K562 (cell line): ENCODE measurements at regions not wholly inside any gene's neighbourhood (a gene's known extent, or its start where the extent isn't known, plus 50 kb on each side); places are given as distances from the start of the nearest gene placed in this dataset.

ENCODE experiments used
- ATAC-seq: fragments of 200-7000 bp; cut with Tn5 transposase; 3 replicates; pipeline ENCODE4 v1.9.1; 2020; ENCODE audit warnings: moderate library complexity
- BruUV-seq: library from RNA; stranded (reverse); fragments of 400-500 nt; replicated peaks from 2 replicates; lab custom pipeline; 2021; lab: Mats Ljungman, UMichigan
- CTCF ChIA-PET: fragments of 300-600 bp; formaldehyde crosslinking; extraction: SDS; loops from one replicate; lab custom pipeline; 2021; ENCODE audit warnings: low intra/inter-chr PET ratio; lab: Yijun Ruan, JAX
- POLR2A ChIA-PET: fragments of 300-600, 350-650 bp; sonication (Branson Sonifier 250); formaldehyde crosslinking; extraction: SDS; loops from one replicate; lab custom pipeline; 2021; ENCODE audit warnings: antibody characterized with exemption, inconsistent platforms; lab: Yijun Ruan, JAX
- DNase-seq, 4 experiments: peaks; one replicate each; pipeline versions ENCODE4 v3.0.0 to v3.0.0-alpha.2; 2011 to 2018; ENCODE audit warnings: low spot score in 3 of 4, mixed read lengths in 3 of 4; ENCODE audit errors: extremely low read depth in 1 of 4
- FAIRE-seq: peaks from 2 replicates; lab custom pipeline; 2011; peaks lifted over from hg19 to GRCh38; lab: Jason Lieb, UNC
- H2AFZ ChIP-seq: 2 replicates; pipeline ENCODE4 v1.6.0; 2011; ENCODE audit warnings: low read depth, low read length, control low read depth, inconsistent platforms
- H3K27ac ChIP-seq: fragments of 200-600 bp; 3 replicates; pipeline ENCODE4 v1.8.0; 2011; ENCODE audit warnings: low read depth, mild to moderate bottlenecking, control low read depth, inconsistent platforms, low read length, moderate library complexity, mixed read lengths; ENCODE audit errors: extremely low read depth
- H3K27me3 ChIP-seq, 2 experiments: fragments of 300-600 bp in 1 of 2; 2 replicates in 1 of 2; 3 replicates in 1 of 2; pipeline versions ENCODE4 v1.6.0 to v1.8.0; 2011; ENCODE audit warnings: inconsistent platforms in 2 of 2, low read length in 2 of 2, mild to moderate bottlenecking in 1 of 2, mixed read lengths in 1 of 2, moderate library complexity in 1 of 2; ENCODE audit not compliant: control insufficient read depth in 2 of 2, insufficient read depth in 2 of 2
- H3K36me3 ChIP-seq: fragments of 300-600 bp; 3 replicates; pipeline ENCODE4 v1.8.0; 2011; ENCODE audit warnings: mild to moderate bottlenecking, low read length, inconsistent platforms; ENCODE audit not compliant: control insufficient read depth, insufficient read depth
- H3K4me1 ChIP-seq, 2 experiments: fragments of 200-600 bp in 1 of 2; replicated peaks in 1 of 2; 2 replicates in 1 of 2; 3 replicates in 1 of 2; pipeline versions ENCODE4 v1.5.1 to v1.8.0; 2011; ENCODE audit warnings: inconsistent platforms in 2 of 2, low read length in 2 of 2, mild to moderate bottlenecking in 1 of 2, mixed read lengths in 1 of 2, moderate library complexity in 1 of 2; ENCODE audit not compliant: control insufficient read depth in 2 of 2, insufficient read depth in 2 of 2
- H3K4me2 ChIP-seq: 2 replicates; pipeline ENCODE4 v1.6.1; 2011; ENCODE audit warnings: low read length, control low read depth, inconsistent platforms, mixed read lengths; ENCODE audit not compliant: insufficient read depth
- H3K4me3 ChIP-seq: fragments of 200-600 bp; sonication (generic), shearing (Covaris generic); 2 replicates; pipeline ENCODE4 v1.5.1; 2016; ENCODE audit warnings: control low read depth, inconsistent platforms
- H3K79me2 ChIP-seq: fragments of 200-600 bp; 3 replicates; pipeline ENCODE4 v1.8.0; 2011; ENCODE audit warnings: low read length, inconsistent platforms; ENCODE audit not compliant: control insufficient read depth, insufficient read depth
- H3K9ac ChIP-seq, 2 experiments: 2 replicates each; pipeline versions ENCODE4 v1.6.0 to v1.6.1; 2011; ENCODE audit warnings: low read depth in 2 of 2, low read length in 2 of 2, control low read depth in 1 of 2, inconsistent platforms in 1 of 2, mild to moderate bottlenecking in 1 of 2, mixed read lengths in 1 of 2; ENCODE audit not compliant: insufficient read depth in 1 of 2
- H3K9me1 ChIP-seq: one replicate; pipeline ENCODE4 v1.6.0; 2011; ENCODE audit warnings: inconsistent platforms, mild to moderate bottlenecking, low read length, moderate library complexity; ENCODE audit not compliant: control insufficient read depth, insufficient read depth
- H3K9me3 ChIP-seq: replicated peaks from 2 replicates; pipeline ENCODE4 v1.5.1; 2011; ENCODE audit warnings: low read depth, low read length, inconsistent platforms; ENCODE audit not compliant: control insufficient read depth, insufficient read depth
- H4K20me1 ChIP-seq: replicated peaks from 2 replicates; pipeline ENCODE4 v1.6.1; 2011; ENCODE audit warnings: low read length, inconsistent platforms, mixed read lengths; ENCODE audit not compliant: control insufficient read depth, insufficient read depth
- ARID1B ChIP-seq: fragments of 450-650 bp; IDR thresholded peaks from 2 replicates; pipeline ENCODE4 v1.6.1; 2016; ENCODE audit warnings: antibody characterized with exemption, mild to moderate bottlenecking, inconsistent platforms
- BRD4 ChIP-seq: fragments of 200-600 bp; sonication (generic); IDR thresholded peaks from 2 replicates; pipeline ENCODE4 v1.6.1; 2017; ENCODE audit warnings: inconsistent platforms
- CAMTA2 ChIP-seq: fragments of 250-450 bp; sonication (Bioruptor Pico); conservative IDR thresholded peaks from 2 replicates; pipeline ENCODE4 v1.5.1; 2022
- DNMT1 ChIP-seq: fragments of 450-650 bp; IDR thresholded peaks from 2 replicates; pipeline ENCODE4 v1.6.1; 2016; ENCODE audit warnings: antibody characterized with exemption, mild to moderate bottlenecking
- FOXA1 ChIP-seq: fragments of 450-650 bp; IDR thresholded peaks from 2 replicates; pipeline ENCODE4 v1.6.1; 2016; ENCODE audit warnings: mild to moderate bottlenecking, borderline replicate concordance
- GABPB1 ChIP-seq: sonication (generic); formaldehyde crosslinking; IDR thresholded peaks from 2 replicates; pipeline ENCODE4 v1.8.0; 2022; ENCODE audit warnings: mild to moderate bottlenecking, missing genetic modification reagents
- HIVEP1 ChIP-seq: fragments of 250-450 bp; sonication (Bioruptor Pico); IDR thresholded peaks from 2 replicates; pipeline ENCODE4 v1.4.0; 2020; ENCODE audit warnings: mild to moderate bottlenecking
- IFI16 ChIP-seq: fragments of 250-450 bp; sonication (Bioruptor Pico); IDR thresholded peaks from 2 replicates; pipeline ENCODE4 v2.1.2; 2022; ENCODE audit warnings: mild to moderate bottlenecking, inconsistent platforms
- MAFF ChIP-seq: IDR thresholded peaks from 2 replicates; pipeline ENCODE4 v1.6.1; 2012; ENCODE audit warnings: low read length, improper control_type of control experiment
- MYBL2 ChIP-seq, 2 experiments: fragments of 450-650 bp in 1 of 2; sonication (generic) in 1 of 2; formaldehyde crosslinking in 1 of 2; IDR thresholded peaks; 2 replicates each; pipeline versions ENCODE4 v1.6.1 to v1.8.1; 2017 to 2022; ENCODE audit warnings: borderline replicate concordance in 1 of 2, inconsistent platforms in 1 of 2, low read depth in 1 of 2, mild to moderate bottlenecking in 1 of 2, missing genetic modification reagents in 1 of 2, moderate library complexity in 1 of 2
- NFE2 ChIP-seq: IDR thresholded peaks from 2 replicates; pipeline ENCODE4 v1.6.1; 2014; ENCODE audit warnings: antibody characterized with exemption, low read depth
- NFIX ChIP-seq: fragments of 250-450 bp; sonication (Bioruptor Pico); IDR thresholded peaks from 2 replicates; pipeline ENCODE4 v1.4.0; 2020; ENCODE audit warnings: low read depth, mild to moderate bottlenecking, moderate library complexity
- NFRKB ChIP-seq: fragments of 450-650 bp; IDR thresholded peaks from 2 replicates; pipeline ENCODE4 v1.6.1; 2016; ENCODE audit warnings: low read depth
- POLR2AphosphoS5 ChIP-seq: IDR thresholded peaks from 2 replicates; pipeline ENCODE4 v1.6.1; 2011; ENCODE audit warnings: mild to moderate bottlenecking, low read depth, low read length, moderate library complexity; ENCODE audit not compliant: control insufficient read depth, insufficient read depth
- RHOXF2B ChIP-seq: fragments of 250-450 bp; sonication (Bioruptor Pico); conservative IDR thresholded peaks from 2 replicates; pipeline ENCODE4 v1.5.1; 2021
- RUNX1 ChIP-seq: sonication (generic); IDR thresholded peaks from 2 replicates; pipeline ENCODE4 v1.6.1; 2016; ENCODE audit warnings: antibody characterized with exemption, low read depth
- TGIF2 ChIP-seq: sonication (generic); formaldehyde crosslinking; IDR thresholded peaks from 2 replicates; pipeline ENCODE4 v1.8.1; 2022; ENCODE audit warnings: mild to moderate bottlenecking, missing genetic modification reagents, moderate library complexity
- ZEB2 ChIP-seq: fragments of 450-650 bp; IDR thresholded peaks from 2 replicates; pipeline ENCODE4 v1.6.1; 2016
- ZNF239 ChIP-seq: fragments of 250-450 bp; sonication (Bioruptor Pico); IDR thresholded peaks from 2 replicates; pipeline ENCODE4 v1.4.0; 2020; ENCODE audit warnings: mild to moderate bottlenecking
- WGBS: fragments of 100-300 bp; shearing (Covaris generic); methylation state at CpG from one replicate; pipeline ENCODE4 v1.1.6; 2016; ENCODE audit warnings: low coverage, mixed read lengths; ENCODE audit not compliant: insufficient coverage; ENCODE audit errors: missing lambda C conversion rate; 5-methylcytosine and 5-hydroxymethylcytosine counted together
- in situ Hi-C: fragments of 300-500 bp; cut with MboI; formaldehyde crosslinking; loops from 4 replicates; pipeline ENCODE4 v1.15.0; 2018; ENCODE audit warnings: inconsistent platforms, mixed read lengths
- intact Hi-C: fragments of 100-400 bp; cut with micrococcal nuclease; formaldehyde crosslinking; loops from 2 replicates; pipeline ENCODE4 v1.14.2; 2022
- TF ChIP-seq, protein P1 (sequence below): fragments of 450-650 bp; formaldehyde crosslinking; IDR thresholded peaks from 2 replicates; pipeline ENCODE4 v1.4.0; 2022; ENCODE audit warnings: missing genetic modification characterization

- in situ Hi-C loops (no loop called here), intact Hi-C loops (no loop called here)
- Histone ChIP-seq H4K20me1 (no peaks in the 10 kb centered on the region), H3K27me3 (no peaks in the 10 kb centered on the region), H3K9me1 (no peaks in the 10 kb centered on the region), H2AFZ (no peak overlapping the region), H3K4me3 (no peak overlapping the region), H3K9ac (no peak overlapping the region), H3K79me2 (no peaks in the 10 kb centered on the region), H3K36me3 (no peaks in the 10 kb centered on the region), H3K9me3 (no peaks in the 10 kb centered on the region), H3K27ac (no peak overlapping the region), H3K4me1 (no peaks in the 10 kb centered on the region), H3K4me2 (no peak overlapping the region)
- 0% methylated on average over 3 of the region's 3 CpGs for WGBS
- FAIRE-seq, result no peak
- no TSS peak for BruUV-seq
- CTCF ChIA-PET, result no interaction called here
- TF ChIP-seq IFI16 (CRISPR knock-in tag) (no peak), POLR2AphosphoS5 (no peak), ZEB2 (no peak), ZNF239 (CRISPR knock-in tag) (no peak), NFE2 (no peak), NFRKB (no peak), RHOXF2B (no peak), FOXA1 (no peak), CAMTA2 (CRISPR knock-in tag) (no peak), GABPB1 (no peak), MAFF (no peak), DNMT1 (no peak), MYBL2 (IDR thresholded peaks at IDR 0.05; ENCODE audit: low read depth) (no peak), MYBL2 (CRISPR knock-in tag; IDR thresholded peaks at IDR 0.05; ENCODE audit: borderline replicate concordance) (no peak), TGIF2 (CRISPR knock-in tag) (no peak), ARID1B (no peak), BRD4 (no peak), RUNX1 (no peak), NFIX (CRISPR knock-in tag) (no peak), HIVEP1 (CRISPR knock-in tag) (no peak)
- TF ChIP-seq, protein P1, sequence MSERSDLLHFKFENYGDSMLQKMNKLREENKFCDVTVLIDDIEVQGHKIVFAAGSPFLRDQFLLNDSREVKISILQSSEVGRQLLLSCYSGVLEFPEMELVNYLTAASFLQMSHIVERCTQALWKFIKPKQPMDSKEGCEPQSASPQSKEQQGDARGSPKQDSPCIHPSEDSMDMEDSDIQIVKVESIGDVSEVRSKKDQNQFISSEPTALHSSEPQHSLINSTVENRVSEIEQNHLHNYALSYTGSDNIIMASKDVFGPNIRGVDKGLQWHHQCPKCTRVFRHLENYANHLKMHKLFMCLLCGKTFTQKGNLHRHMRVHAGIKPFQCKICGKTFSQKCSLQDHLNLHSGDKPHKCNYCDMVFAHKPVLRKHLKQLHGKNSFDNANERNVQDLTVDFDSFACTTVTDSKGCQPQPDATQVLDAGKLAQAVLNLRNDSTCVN, result no peak
- no peak for ATAC-seq
- POLR2A ChIA-PET, result interaction anchor here (0.7 kb wide), 1 partner anchor 111 kb away, joined by 4 read pairs; no protein-coding TSS in a partner anchor
- DNase-seq, result no peak
Observed at GRCh38 chr6:156082012-156082411, 626.4 kb upstream of the NOX3 start.
